GM12878 (cell line): ENCODE measurements at regions not wholly inside any gene's neighbourhood (a gene's known extent, or its start where the extent isn't known, plus 50 kb on each side); places are given as distances from the start of the nearest gene placed in this dataset.

Experiments used
- TF ChIP-seq, protein P1 (sequence below): fragments of 450-650 bp; formaldehyde crosslinking; IDR thresholded peaks from 2 replicates; pipeline ENCODE4 v1.4.0; 2022; ENCODE audit warnings: mild to moderate bottlenecking, moderate library complexity
- TF ChIP-seq, protein P2 (sequence below), 3 experiments: IDR thresholded peaks in 2 of 3; conservative IDR thresholded peaks in 1 of 3; 2 replicates each; pipeline ENCODE4 v1.5.1; 2011; ENCODE audit warnings: low read depth in 3 of 3, low read length in 3 of 3, mild to moderate bottlenecking in 3 of 3, control low read depth in 2 of 3, moderate library complexity in 2 of 3, inconsistent platforms in 1 of 3, mixed read lengths in 1 of 3; ENCODE audit not compliant: control insufficient read depth in 2 of 3, insufficient read depth in 1 of 3; ENCODE audit errors: extremely low read depth in 1 of 3
- TF ChIP-seq, protein P3 (sequence below): fragments of 450-650 bp; formaldehyde crosslinking; IDR thresholded peaks from 2 replicates; pipeline ENCODE4 v1.4.0; 2020; ENCODE audit warnings: mild to moderate bottlenecking, moderate library complexity
- TF ChIP-seq, protein P4 (sequence below): fragments of 450-650 bp; IDR thresholded peaks from 2 replicates; pipeline ENCODE4 v1.6.1; 2017; ENCODE audit warnings: borderline replicate concordance

DNA sequence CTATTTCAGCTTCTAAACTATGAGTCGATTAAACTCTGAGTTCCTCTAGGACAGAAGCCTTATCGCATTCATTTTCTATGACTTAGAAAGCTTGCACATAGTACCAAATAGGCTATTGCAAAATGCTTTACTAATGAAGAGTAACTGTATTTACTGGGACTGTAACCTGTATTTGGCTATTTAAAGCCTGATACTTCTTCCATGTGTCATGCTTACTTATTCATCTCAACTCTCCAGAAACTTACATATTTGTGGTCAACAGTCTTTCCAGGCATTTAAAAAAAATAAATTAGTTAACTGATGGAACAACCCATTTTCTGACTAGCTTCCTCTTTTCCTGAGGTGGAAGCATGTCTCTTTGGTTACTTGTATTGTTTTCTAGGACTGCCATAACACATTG, 467.9 kb downstream of the PCDH11X start (continued):
- TF ChIP-seq, protein P1, sequence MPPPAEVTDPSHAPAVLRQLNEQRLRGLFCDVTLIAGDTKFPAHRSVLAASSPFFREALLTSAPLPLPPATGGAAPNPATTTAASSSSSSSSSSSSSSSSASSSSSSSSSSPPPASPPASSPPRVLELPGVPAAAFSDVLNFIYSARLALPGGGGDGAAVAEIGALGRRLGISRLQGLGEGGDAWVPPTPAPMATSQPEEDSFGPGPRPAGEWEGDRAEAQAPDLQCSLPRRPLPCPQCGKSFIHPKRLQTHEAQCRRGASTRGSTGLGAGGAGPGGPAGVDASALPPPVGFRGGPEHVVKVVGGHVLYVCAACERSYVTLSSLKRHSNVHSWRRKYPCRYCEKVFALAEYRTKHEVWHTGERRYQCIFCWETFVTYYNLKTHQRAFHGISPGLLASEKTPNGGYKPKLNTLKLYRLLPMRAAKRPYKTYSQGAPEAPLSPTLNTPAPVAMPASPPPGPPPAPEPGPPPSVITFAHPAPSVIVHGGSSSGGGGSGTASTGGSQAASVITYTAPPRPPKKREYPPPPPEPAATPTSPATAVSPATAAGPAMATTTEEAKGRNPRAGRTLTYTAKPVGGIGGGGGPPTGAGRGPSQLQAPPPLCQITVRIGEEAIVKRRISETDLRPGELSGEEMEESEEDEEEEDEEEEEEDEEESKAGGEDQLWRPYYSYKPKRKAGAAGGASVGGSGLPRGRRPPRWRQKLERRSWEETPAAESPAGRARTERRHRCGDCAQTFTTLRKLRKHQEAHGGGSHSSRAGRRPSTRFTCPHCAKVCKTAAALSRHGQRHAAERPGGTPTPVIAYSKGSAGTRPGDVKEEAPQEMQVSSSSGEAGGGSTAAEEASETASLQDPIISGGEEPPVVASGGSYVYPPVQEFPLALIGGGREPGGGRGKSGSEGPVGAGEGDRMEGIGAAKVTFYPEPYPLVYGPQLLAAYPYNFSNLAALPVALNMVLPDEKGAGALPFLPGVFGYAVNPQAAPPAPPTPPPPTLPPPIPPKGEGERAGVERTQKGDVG (CRISPR knock-in tag), result no peak
- TF ChIP-seq, protein P2, sequence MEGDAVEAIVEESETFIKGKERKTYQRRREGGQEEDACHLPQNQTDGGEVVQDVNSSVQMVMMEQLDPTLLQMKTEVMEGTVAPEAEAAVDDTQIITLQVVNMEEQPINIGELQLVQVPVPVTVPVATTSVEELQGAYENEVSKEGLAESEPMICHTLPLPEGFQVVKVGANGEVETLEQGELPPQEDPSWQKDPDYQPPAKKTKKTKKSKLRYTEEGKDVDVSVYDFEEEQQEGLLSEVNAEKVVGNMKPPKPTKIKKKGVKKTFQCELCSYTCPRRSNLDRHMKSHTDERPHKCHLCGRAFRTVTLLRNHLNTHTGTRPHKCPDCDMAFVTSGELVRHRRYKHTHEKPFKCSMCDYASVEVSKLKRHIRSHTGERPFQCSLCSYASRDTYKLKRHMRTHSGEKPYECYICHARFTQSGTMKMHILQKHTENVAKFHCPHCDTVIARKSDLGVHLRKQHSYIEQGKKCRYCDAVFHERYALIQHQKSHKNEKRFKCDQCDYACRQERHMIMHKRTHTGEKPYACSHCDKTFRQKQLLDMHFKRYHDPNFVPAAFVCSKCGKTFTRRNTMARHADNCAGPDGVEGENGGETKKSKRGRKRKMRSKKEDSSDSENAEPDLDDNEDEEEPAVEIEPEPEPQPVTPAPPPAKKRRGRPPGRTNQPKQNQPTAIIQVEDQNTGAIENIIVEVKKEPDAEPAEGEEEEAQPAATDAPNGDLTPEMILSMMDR (IDR thresholded peaks at IDR 0.05 in 2 of 3, conservative IDR thresholded peaks at IDR 0.05 in 1 of 3; ENCODE audit: control insufficient read depth in 2 of 3, extremely low read depth in 1 of 3, insufficient read depth in 1 of 3, low read depth in 3 of 3, low read length in 3 of 3), result no peak
- TF ChIP-seq, protein P3, sequence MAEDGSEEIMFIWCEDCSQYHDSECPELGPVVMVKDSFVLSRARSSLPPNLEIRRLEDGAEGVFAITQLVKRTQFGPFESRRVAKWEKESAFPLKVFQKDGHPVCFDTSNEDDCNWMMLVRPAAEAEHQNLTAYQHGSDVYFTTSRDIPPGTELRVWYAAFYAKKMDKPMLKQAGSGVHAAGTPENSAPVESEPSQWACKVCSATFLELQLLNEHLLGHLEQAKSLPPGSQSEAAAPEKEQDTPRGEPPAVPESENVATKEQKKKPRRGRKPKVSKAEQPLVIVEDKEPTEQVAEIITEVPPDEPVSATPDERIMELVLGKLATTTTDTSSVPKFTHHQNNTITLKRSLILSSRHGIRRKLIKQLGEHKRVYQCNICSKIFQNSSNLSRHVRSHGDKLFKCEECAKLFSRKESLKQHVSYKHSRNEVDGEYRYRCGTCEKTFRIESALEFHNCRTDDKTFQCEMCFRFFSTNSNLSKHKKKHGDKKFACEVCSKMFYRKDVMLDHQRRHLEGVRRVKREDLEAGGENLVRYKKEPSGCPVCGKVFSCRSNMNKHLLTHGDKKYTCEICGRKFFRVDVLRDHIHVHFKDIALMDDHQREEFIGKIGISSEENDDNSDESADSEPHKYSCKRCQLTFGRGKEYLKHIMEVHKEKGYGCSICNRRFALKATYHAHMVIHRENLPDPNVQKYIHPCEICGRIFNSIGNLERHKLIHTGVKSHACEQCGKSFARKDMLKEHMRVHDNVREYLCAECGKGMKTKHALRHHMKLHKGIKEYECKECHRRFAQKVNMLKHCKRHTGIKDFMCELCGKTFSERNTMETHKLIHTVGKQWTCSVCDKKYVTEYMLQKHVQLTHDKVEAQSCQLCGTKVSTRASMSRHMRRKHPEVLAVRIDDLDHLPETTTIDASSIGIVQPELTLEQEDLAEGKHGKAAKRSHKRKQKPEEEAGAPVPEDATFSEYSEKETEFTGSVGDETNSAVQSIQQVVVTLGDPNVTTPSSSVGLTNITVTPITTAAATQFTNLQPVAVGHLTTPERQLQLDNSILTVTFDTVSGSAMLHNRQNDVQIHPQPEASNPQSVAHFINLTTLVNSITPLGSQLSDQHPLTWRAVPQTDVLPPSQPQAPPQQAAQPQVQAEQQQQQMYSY (CRISPR knock-in tag), result no peak
- TF ChIP-seq, protein P4, sequence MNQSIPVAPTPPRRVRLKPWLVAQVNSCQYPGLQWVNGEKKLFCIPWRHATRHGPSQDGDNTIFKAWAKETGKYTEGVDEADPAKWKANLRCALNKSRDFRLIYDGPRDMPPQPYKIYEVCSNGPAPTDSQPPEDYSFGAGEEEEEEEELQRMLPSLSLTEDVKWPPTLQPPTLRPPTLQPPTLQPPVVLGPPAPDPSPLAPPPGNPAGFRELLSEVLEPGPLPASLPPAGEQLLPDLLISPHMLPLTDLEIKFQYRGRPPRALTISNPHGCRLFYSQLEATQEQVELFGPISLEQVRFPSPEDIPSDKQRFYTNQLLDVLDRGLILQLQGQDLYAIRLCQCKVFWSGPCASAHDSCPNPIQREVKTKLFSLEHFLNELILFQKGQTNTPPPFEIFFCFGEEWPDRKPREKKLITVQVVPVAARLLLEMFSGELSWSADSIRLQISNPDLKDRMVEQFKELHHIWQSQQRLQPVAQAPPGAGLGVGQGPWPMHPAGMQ, result no peak
